H1 (cell line): ENCODE measurements at regions not wholly inside any gene's neighbourhood (a gene's known extent, or its start where the extent isn't known, plus 50 kb on each side); places are given as distances from the start of the nearest gene placed in this dataset.

Experiments
- JUND ChIP-seq: IDR thresholded peaks from 2 replicates; pipeline ENCODE4 v1.6.1; 2011; ENCODE audit warnings: mild to moderate bottlenecking, improper control_type of control experiment, low read length
- POLR2A ChIP-seq, 2 experiments: IDR thresholded peaks; 1 replicate in 1 of 2; 2 replicates in 1 of 2; pipeline ENCODE4 v1.6.1; 2011; ENCODE audit warnings: low read depth in 2 of 2, low read length in 2 of 2, mild to moderate bottlenecking in 2 of 2; ENCODE audit errors: control extremely low read depth in 1 of 2
- POLR2AphosphoS5 ChIP-seq: IDR thresholded peaks from 2 replicates; pipeline ENCODE4 v1.6.1; 2011; ENCODE audit warnings: low read depth, low read length

- TF ChIP-seq POLR2AphosphoS5, result no peak
- no peak for TF ChIP-seq JUND
- TF ChIP-seq POLR2A (IDR thresholded peaks at IDR 0.05; ENCODE audit: control extremely low read depth in 1 of 2, low read depth in 2 of 2, low read length in 2 of 2), result no peak
These were observed 332.9 kb upstream of the PRKCQ start for GRCh38 chr10:6912929-6913328.
